A549 (cell line): ENCODE measurements at regions not wholly inside any gene's neighbourhood (a gene's known extent, or its start where the extent isn't known, plus 50 kb on each side); places are given as distances from the start of the nearest gene placed in this dataset.

ENCODE experiments used
- ATAC-seq, 2 experiments: fragments of 200-7000 bp in 1 of 2; fragments of >200 bp in 1 of 2; cut with Nextera tagmentation in 1 of 2; cut with Tn5 transposase in 1 of 2; 3 replicates each; pipeline versions ENCODE4 v1.8.0 to v1.9.1; 2018 to 2020; ENCODE audit warnings: mild to moderate bottlenecking in 1 of 2, moderate library complexity in 1 of 2
- CTCF ChIA-PET: fragments of 300-600 bp; sonication (Branson Sonifier 250); formaldehyde crosslinking; extraction: SDS; loops from one replicate; lab custom pipeline; 2021; ENCODE audit warnings: antibody characterized with exemption, inconsistent platforms; lab: Yijun Ruan, JAX
- POLR2A ChIA-PET: fragments of 350-600 bp; formaldehyde crosslinking; extraction: SDS; loops from one replicate; lab custom pipeline; 2021; ENCODE audit warnings: antibody characterized with exemption, inconsistent platforms; lab: Yijun Ruan, JAX
- DNase-seq, 2 experiments: peaks; one replicate each; pipeline versions ENCODE4 v3.0.0 to v3.0.0-alpha.2; 2011 to 2016; ENCODE audit warnings: low read depth in 1 of 2, low spot score in 1 of 2
- FAIRE-seq: peaks from 2 replicates; lab custom pipeline; 2011; peaks lifted over from hg19 to GRCh38; lab: Jason Lieb, UNC
- H3K27ac ChIP-seq, 2 experiments: fragments of >200 bp; sonication (Bioruptor Twin); formaldehyde crosslinking; 3 replicates each; pipeline ENCODE4 v1.5.1; 2016 to 2017
- H3K4me1 ChIP-seq: fragments of >200 bp; sonication (Bioruptor Twin); formaldehyde crosslinking; 3 replicates; pipeline ENCODE4 v1.6.1; 2016
- H3K4me2 ChIP-seq: fragments of >200 bp; sonication (Bioruptor Twin); formaldehyde crosslinking; 3 replicates; pipeline ENCODE4 v1.6.1; 2016
- H3K4me3 ChIP-seq: fragments of >200 bp; sonication (Bioruptor Twin); formaldehyde crosslinking; 3 replicates; pipeline ENCODE4 v1.5.1; 2016
- H3K9me3 ChIP-seq: fragments of >200 bp; sonication (Bioruptor Twin); formaldehyde crosslinking; 3 replicates; pipeline ENCODE4 v1.6.1; 2016
- BCL3 ChIP-seq: fragments of >200 bp; sonication (Bioruptor Twin); formaldehyde crosslinking; IDR thresholded peaks from 3 replicates; pipeline ENCODE4 v1.6.1; 2016
- BHLHE40 ChIP-seq: IDR thresholded peaks from 2 replicates; pipeline ENCODE4 v1.6.1; 2012; ENCODE audit warnings: low read depth, low read length, inconsistent platforms
- CBX8 ChIP-seq: fragments of 200-600 bp; sonication (generic); IDR thresholded peaks from 2 replicates; pipeline ENCODE4 v1.6.1; 2016
- CEBPB ChIP-seq, 2 experiments: fragments of >200 bp in 1 of 2; sonication (Bioruptor Twin) in 1 of 2; formaldehyde crosslinking in 1 of 2; IDR thresholded peaks; 2 replicates each; pipeline ENCODE4 v1.6.1; 2012 to 2016
- CTCF ChIP-seq: fragments of >200 bp; sonication (Bioruptor Twin); formaldehyde crosslinking; IDR thresholded peaks from 3 replicates; pipeline ENCODE4 v1.5.1; 2016
- EP300 ChIP-seq, 2 experiments: fragments of >200 bp; sonication (Bioruptor Twin); formaldehyde crosslinking; IDR thresholded peaks; 2 replicates in 1 of 2; 3 replicates in 1 of 2; pipeline ENCODE4 v1.6.1; 2016 to 2017
- GATA3 ChIP-seq: IDR thresholded peaks from 2 replicates; pipeline ENCODE4 v1.6.1; 2012; ENCODE audit warnings: borderline replicate concordance
- HDAC2 ChIP-seq: fragments of 200-600 bp; sonication (generic); IDR thresholded peaks from 2 replicates; pipeline ENCODE4 v1.6.1; 2016
- HES2 ChIP-seq: fragments of >200 bp; sonication (Bioruptor Twin); formaldehyde crosslinking; IDR thresholded peaks from 2 replicates; pipeline ENCODE4 v1.6.1; 2016
- HMGXB4 ChIP-seq: fragments of 250-450 bp; sonication (Bioruptor Pico); IDR thresholded peaks from 2 replicates; pipeline ENCODE4 v1.5.0; 2021; ENCODE audit warnings: mild to moderate bottlenecking, moderate library complexity, borderline replicate concordance
- HOXA7 ChIP-seq: fragments of 250-450 bp; sonication (Bioruptor Pico); IDR thresholded peaks from 2 replicates; pipeline ENCODE4 v1.5.0; 2020; ENCODE audit warnings: mild to moderate bottlenecking, moderate library complexity
- JUN ChIP-seq, 2 experiments: fragments of >200 bp; sonication (Bioruptor Twin); formaldehyde crosslinking; IDR thresholded peaks; 2 replicates in 1 of 2; 3 replicates in 1 of 2; pipeline ENCODE4 v1.6.1; 2016 to 2017
- JUNB ChIP-seq: fragments of >200 bp; sonication (Bioruptor Twin); formaldehyde crosslinking; IDR thresholded peaks from 2 replicates; pipeline ENCODE4 v1.6.1; 2016
- MAFK ChIP-seq: fragments of 450-650 bp; IDR thresholded peaks from 2 replicates; pipeline ENCODE4 v1.6.1; 2014; ENCODE audit not compliant: partially characterized antibody
- MYC ChIP-seq: IDR thresholded peaks from 2 replicates; pipeline ENCODE4 v1.6.1; 2012; ENCODE audit warnings: mild to moderate bottlenecking, inconsistent platforms, low read length, improper control_type of control experiment, borderline replicate concordance
- NPAS2 ChIP-seq: fragments of 250-450 bp; sonication (Bioruptor Pico); IDR thresholded peaks from 2 replicates; pipeline ENCODE4 v1.8.0; 2022; ENCODE audit warnings: mild to moderate bottlenecking, moderate library complexity, borderline replicate concordance
- PHF8 ChIP-seq: fragments of 200-600 bp; sonication (generic); IDR thresholded peaks from 2 replicates; pipeline ENCODE4 v1.6.1; 2016; ENCODE audit warnings: low read depth, mild to moderate bottlenecking, antibody characterized with exemption, moderate library complexity, borderline replicate concordance
- POLR2A ChIP-seq: IDR thresholded peaks from 2 replicates; pipeline ENCODE4 v1.6.1; 2012; ENCODE audit warnings: mild to moderate bottlenecking, low read length
- RAD21 ChIP-seq, 2 experiments: fragments of >200 bp in 1 of 2; sonication (Bioruptor Twin) in 1 of 2; formaldehyde crosslinking in 1 of 2; IDR thresholded peaks in 1 of 2; conservative IDR thresholded peaks in 1 of 2; 2 replicates in 1 of 2; 3 replicates in 1 of 2; pipeline ENCODE4 v1.6.1; 2012 to 2018; ENCODE audit warnings: inconsistent platforms in 1 of 2
- REST ChIP-seq: fragments of 200-600 bp; sonication (generic); IDR thresholded peaks from 2 replicates; pipeline ENCODE4 v1.6.1; 2016; ENCODE audit warnings: antibody characterized with exemption, mild to moderate bottlenecking, moderate library complexity
- RNF2 ChIP-seq: fragments of 200-600 bp; sonication (generic); IDR thresholded peaks from 2 replicates; pipeline ENCODE4 v1.6.1; 2016; ENCODE audit warnings: low read depth, mild to moderate bottlenecking, antibody characterized with exemption, moderate library complexity, borderline replicate concordance
- SMC3 ChIP-seq: fragments of >200 bp; sonication (Bioruptor Twin); formaldehyde crosslinking; IDR thresholded peaks from 3 replicates; pipeline ENCODE4 v1.6.1; 2018; ENCODE audit warnings: inconsistent platforms
- SREBF2 ChIP-seq: fragments of 450-650 bp; IDR thresholded peaks from 2 replicates; pipeline ENCODE4 v1.6.1; 2014; ENCODE audit warnings: mild to moderate bottlenecking, moderate library complexity
- TFCP2L1 ChIP-seq: fragments of 250-450 bp; sonication (Bioruptor Pico); IDR thresholded peaks from 2 replicates; pipeline ENCODE4 v1.5.0; 2021; ENCODE audit warnings: mild to moderate bottlenecking
- TP53 ChIP-seq: fragments of 250-450 bp; sonication (Bioruptor Pico); IDR thresholded peaks from 2 replicates; pipeline ENCODE4 v1.5.0; 2021; ENCODE audit warnings: mild to moderate bottlenecking, moderate library complexity
- ZC3H11A ChIP-seq: fragments of 450-650 bp; IDR thresholded peaks from 2 replicates; pipeline ENCODE4 v1.6.1; 2014; ENCODE audit warnings: antibody characterized with exemption, mild to moderate bottlenecking
- ZFP36 ChIP-seq: fragments of 450-650 bp; IDR thresholded peaks from 2 replicates; pipeline ENCODE4 v1.6.1; 2014; ENCODE audit warnings: borderline replicate concordance; ENCODE audit not compliant: partially characterized antibody
- ZSCAN20 ChIP-seq: fragments of 250-450 bp; sonication (Bioruptor Pico); IDR thresholded peaks from 2 replicates; pipeline ENCODE4 v1.8.0; 2022; ENCODE audit warnings: mild to moderate bottlenecking, moderate library complexity
- WGBS: methylation state at CpG from one replicate; pipeline ENCODE4 v1.1.6; 2017; ENCODE audit errors: missing lambda C conversion rate; 5-methylcytosine and 5-hydroxymethylcytosine counted together
- TF ChIP-seq, protein P1 (sequence below): fragments of 150-350 bp; IDR thresholded peaks from 2 replicates; pipeline ENCODE4 v1.6.1; 2014; ENCODE audit warnings: low read depth, mild to moderate bottlenecking, low read length
- TF ChIP-seq, protein P2 (sequence below): IDR thresholded peaks from 2 replicates; pipeline ENCODE4 v1.6.1; 2012
- TF ChIP-seq, protein P3 (sequence below): IDR thresholded peaks from 2 replicates; pipeline ENCODE4 v1.6.1; 2012

- Histone ChIP-seq H3K9me3 (peaks cover 8% of the 10 kb centered on the region), H3K4me2 (peak overlapping the region; percentile 58), H3K4me3 (no peak overlapping the region), H3K4me1 (peaks cover 28% of the 10 kb centered on the region), H3K27ac (peak overlapping the region; percentile 68 to 74)
- ATAC-seq (peak; percentile 59 to 79; a peak in 4 of 6 replicates), DNase-seq (peak; percentile 7 to 49), FAIRE-seq (no peak)
- ChIA-PET CTCF (interaction anchor here (1.4 kb wide), 1 partner anchor 15 kb away, joined by 3 read pairs; no protein-coding TSS in a partner anchor), POLR2A (no interaction called here)
- WGBS: 1% methylated on average over 2 of the region's 2 CpGs
- TF ChIP-seq, protein P1, sequence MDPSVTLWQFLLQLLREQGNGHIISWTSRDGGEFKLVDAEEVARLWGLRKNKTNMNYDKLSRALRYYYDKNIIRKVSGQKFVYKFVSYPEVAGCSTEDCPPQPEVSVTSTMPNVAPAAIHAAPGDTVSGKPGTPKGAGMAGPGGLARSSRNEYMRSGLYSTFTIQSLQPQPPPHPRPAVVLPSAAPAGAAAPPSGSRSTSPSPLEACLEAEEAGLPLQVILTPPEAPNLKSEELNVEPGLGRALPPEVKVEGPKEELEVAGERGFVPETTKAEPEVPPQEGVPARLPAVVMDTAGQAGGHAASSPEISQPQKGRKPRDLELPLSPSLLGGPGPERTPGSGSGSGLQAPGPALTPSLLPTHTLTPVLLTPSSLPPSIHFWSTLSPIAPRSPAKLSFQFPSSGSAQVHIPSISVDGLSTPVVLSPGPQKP: no peak
- TF ChIP-seq SREBF2: no peak
- TF ChIP-seq MYC: no peak
- no peak for TF ChIP-seq ZC3H11A
- TF ChIP-seq, protein P2, sequence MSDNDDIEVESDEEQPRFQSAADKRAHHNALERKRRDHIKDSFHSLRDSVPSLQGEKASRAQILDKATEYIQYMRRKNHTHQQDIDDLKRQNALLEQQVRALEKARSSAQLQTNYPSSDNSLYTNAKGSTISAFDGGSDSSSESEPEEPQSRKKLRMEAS: no peak
- no peak for TF ChIP-seq RNF2
- no peak for TF ChIP-seq CTCF
- TF ChIP-seq TP53 (CRISPR knock-in tag): no peak
- TF ChIP-seq HOXA7: no peak
- no peak for TF ChIP-seq JUN (IDR thresholded peaks at IDR 0.05)
- TF ChIP-seq BHLHE40: no peak
- peak; percentile 22; the same call in 1 of the 2 replicates for TF ChIP-seq HES2
- no peak for TF ChIP-seq ZFP36
- peak; percentile 72 to 90; a peak in 3 of 4 replicates for TF ChIP-seq CEBPB (IDR thresholded peaks at IDR 0.05)
- no peak for TF ChIP-seq CBX8
- TF ChIP-seq SMC3: no peak
- no peak for TF ChIP-seq BCL3
- TF ChIP-seq POLR2A: no peak
- no peak for TF ChIP-seq NPAS2
- no peak for TF ChIP-seq REST
- TF ChIP-seq ZSCAN20 (CRISPR knock-in tag): no peak
- TF ChIP-seq EP300 (IDR thresholded peaks at IDR 0.05): no peak
- peak; percentile 47 for TF ChIP-seq MAFK
- TF ChIP-seq TFCP2L1 (CRISPR knock-in tag): no peak
- no peak for TF ChIP-seq HMGXB4 (CRISPR knock-in tag)
- TF ChIP-seq GATA3: peak; percentile 77; the same call in 1 of the 2 replicates
- TF ChIP-seq, protein P3, sequence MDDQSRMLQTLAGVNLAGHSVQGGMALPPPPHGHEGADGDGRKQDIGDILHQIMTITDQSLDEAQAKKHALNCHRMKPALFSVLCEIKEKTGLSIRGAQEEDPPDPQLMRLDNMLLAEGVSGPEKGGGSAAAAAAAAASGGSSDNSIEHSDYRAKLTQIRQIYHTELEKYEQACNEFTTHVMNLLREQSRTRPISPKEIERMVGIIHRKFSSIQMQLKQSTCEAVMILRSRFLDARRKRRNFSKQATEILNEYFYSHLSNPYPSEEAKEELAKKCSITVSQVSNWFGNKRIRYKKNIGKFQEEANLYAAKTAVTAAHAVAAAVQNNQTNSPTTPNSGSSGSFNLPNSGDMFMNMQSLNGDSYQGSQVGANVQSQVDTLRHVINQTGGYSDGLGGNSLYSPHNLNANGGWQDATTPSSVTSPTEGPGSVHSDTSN: no peak
- TF ChIP-seq RAD21 (conservative IDR thresholded peaks at IDR 0.05 in 1 of 2, IDR thresholded peaks at IDR 0.05 in 1 of 2): 0 out of 5 replicates have a peak, but pooled peaks of 1 of the 2 experiments have one; percentile 18
- TF ChIP-seq HDAC2: no peak
- peak; percentile 72 for TF ChIP-seq JUNB
- no peak for TF ChIP-seq PHF8
Observed at GRCh38 chr11:91104237-91104636, 881.4 kb upstream of the CHORDC1 start.
